OCI-LY1 (cell line): ENCODE measurements at regions not wholly inside any gene's neighbourhood (a gene's known extent, or its start where the extent isn't known, plus 50 kb on each side); places are given as distances from the start of the nearest gene placed in this dataset.

Experiments used
- H2AFZ ChIP-seq: fragments of 200-600 bp; sonication (generic), shearing (Covaris generic); 2 replicates; pipeline ENCODE4 v1.6.0; 2014; ENCODE audit warnings: antibody characterized with exemption, mild to moderate bottlenecking, low read length
- H3F3A ChIP-seq: fragments of 200-600 bp; sonication (generic), shearing (Covaris generic); 2 replicates; pipeline ENCODE4 v1.6.0; 2014; ENCODE audit warnings: mild to moderate bottlenecking, antibody characterized with exemption, low read length, moderate library complexity; ENCODE audit not compliant: insufficient read depth
- H3K27ac ChIP-seq: fragments of 200-600 bp; sonication (generic); 2 replicates; pipeline ENCODE4 v1.5.1; 2014; ENCODE audit warnings: low read length, mixed run types, mild to moderate bottlenecking, low read depth; ENCODE audit not compliant: poor library complexity, severe bottlenecking
- H3K27me3 ChIP-seq: fragments of 200-600 bp; sonication (generic); 2 replicates; pipeline ENCODE4 v1.6.0; 2014; ENCODE audit warnings: antibody characterized with exemption, mild to moderate bottlenecking, low read length, moderate library complexity; ENCODE audit not compliant: insufficient read depth
- H3K36me3 ChIP-seq: fragments of 200-600 bp; sonication (generic); 2 replicates; pipeline ENCODE4 v1.6.1; 2014; ENCODE audit warnings: mild to moderate bottlenecking, antibody characterized with exemption, low read length, moderate library complexity, mixed read lengths; ENCODE audit not compliant: insufficient read depth
- H3K4me1 ChIP-seq: fragments of 200-600 bp; sonication (generic); 2 replicates; pipeline ENCODE4 v1.5.1; 2014; ENCODE audit warnings: mild to moderate bottlenecking, low read length, moderate library complexity; ENCODE audit not compliant: insufficient read depth, severe bottlenecking
- H3K4me2 ChIP-seq: fragments of 200-600 bp; sonication (generic), shearing (Covaris generic); 2 replicates; pipeline ENCODE4 v1.6.1; 2014; ENCODE audit warnings: low read length
- H3K4me3 ChIP-seq: fragments of 200-600 bp; sonication (generic); 2 replicates; pipeline ENCODE4 v1.5.1; 2014; ENCODE audit warnings: low read length, low read depth, mild to moderate bottlenecking, mixed read lengths; ENCODE audit not compliant: poor library complexity, severe bottlenecking
- H3K79me2 ChIP-seq: fragments of 200-600 bp; shearing (Covaris generic); 2 replicates; pipeline ENCODE4 v1.6.1; 2016; ENCODE audit warnings: mixed run types, low read length, mixed read lengths; ENCODE audit not compliant: insufficient read depth
- H3K9ac ChIP-seq: fragments of 200-600 bp; sonication (generic), shearing (Covaris generic); 2 replicates; pipeline ENCODE4 v1.6.1; 2014; ENCODE audit warnings: mild to moderate bottlenecking, low read length, mixed read lengths
- H3K9me2 ChIP-seq: fragments of 200-600 bp; sonication (generic), shearing (Covaris generic); 2 replicates; pipeline ENCODE4 v1.6.1; 2014; ENCODE audit warnings: low read depth, mild to moderate bottlenecking, low read length, mixed read lengths
- H3K9me3 ChIP-seq: fragments of 200-600 bp; shearing (Covaris generic); 2 replicates; pipeline ENCODE4 v1.6.1; 2014; ENCODE audit warnings: low read length, mixed read lengths
- H4K20me1 ChIP-seq: fragments of 200-600 bp; sonication (generic), shearing (Covaris generic); 2 replicates; pipeline ENCODE4 v1.6.0; 2016; ENCODE audit warnings: mild to moderate bottlenecking, low read length; ENCODE audit not compliant: insufficient read depth
- EZH2 ChIP-seq: fragments of 200-600 bp; sonication (generic), shearing (Covaris generic); IDR thresholded peaks from 2 replicates; pipeline ENCODE4 v1.8.0; 2017; ENCODE audit warnings: borderline replicate concordance, mixed run types, mild to moderate bottlenecking, antibody characterized with exemption, low read length, moderate library complexity, mixed read lengths
- TF ChIP-seq, protein P1 (sequence below): fragments of 200-600 bp; sonication (generic), shearing (Covaris generic); IDR thresholded peaks from 2 replicates; pipeline ENCODE4 v1.5.1; 2017; ENCODE audit warnings: mild to moderate bottlenecking, antibody characterized with exemption, low read length, moderate library complexity, mixed read lengths

DNA sequence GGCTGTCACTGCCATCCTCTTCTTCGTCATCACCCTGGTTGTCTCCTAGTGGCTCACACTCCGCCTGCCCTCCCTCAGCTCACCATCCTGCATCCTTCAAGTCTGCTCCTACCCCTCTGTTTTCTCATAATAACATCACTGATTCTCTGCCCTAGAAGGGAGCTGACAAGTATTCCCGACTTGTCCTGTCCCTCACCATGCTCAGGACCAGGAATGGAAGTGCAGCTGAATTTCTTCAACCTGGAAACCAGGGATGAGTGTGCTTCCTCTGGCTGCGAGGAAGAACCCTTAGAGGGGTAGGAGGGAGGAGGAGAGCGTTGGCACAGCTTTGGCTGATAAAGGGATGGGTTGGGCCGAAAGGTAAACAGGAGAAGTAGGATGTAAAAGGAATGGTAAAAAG, 174.8 kb upstream of the GPR26 start:
- H3K9me2 ChIP-seq, result no peaks in the 10 kb centered on the region
- no peak overlapping the region for H3K4me2 ChIP-seq
- H3K79me2 ChIP-seq, result no peaks in the 10 kb centered on the region

DNA sequence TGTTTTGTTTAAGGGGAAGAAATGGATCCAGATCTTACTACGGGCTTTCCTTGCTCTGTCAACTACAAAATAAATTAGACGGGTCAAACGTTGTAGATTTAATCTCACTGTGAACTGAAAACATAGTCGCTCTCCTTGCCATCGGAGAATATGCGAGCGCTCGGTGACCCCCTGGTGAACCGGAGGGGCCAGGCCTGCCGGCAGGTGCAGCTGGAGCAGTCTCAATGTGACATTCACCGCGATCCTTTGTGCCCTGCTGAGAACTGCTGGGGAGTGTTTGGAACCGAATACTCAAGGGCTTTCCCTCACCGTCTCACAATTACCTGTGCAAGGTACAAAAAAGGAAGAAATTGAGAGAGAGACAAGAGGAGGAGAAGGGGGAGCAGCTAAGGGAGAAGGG, 174.1 kb upstream of the GPR26 start:
- TF ChIP-seq, protein P1, sequence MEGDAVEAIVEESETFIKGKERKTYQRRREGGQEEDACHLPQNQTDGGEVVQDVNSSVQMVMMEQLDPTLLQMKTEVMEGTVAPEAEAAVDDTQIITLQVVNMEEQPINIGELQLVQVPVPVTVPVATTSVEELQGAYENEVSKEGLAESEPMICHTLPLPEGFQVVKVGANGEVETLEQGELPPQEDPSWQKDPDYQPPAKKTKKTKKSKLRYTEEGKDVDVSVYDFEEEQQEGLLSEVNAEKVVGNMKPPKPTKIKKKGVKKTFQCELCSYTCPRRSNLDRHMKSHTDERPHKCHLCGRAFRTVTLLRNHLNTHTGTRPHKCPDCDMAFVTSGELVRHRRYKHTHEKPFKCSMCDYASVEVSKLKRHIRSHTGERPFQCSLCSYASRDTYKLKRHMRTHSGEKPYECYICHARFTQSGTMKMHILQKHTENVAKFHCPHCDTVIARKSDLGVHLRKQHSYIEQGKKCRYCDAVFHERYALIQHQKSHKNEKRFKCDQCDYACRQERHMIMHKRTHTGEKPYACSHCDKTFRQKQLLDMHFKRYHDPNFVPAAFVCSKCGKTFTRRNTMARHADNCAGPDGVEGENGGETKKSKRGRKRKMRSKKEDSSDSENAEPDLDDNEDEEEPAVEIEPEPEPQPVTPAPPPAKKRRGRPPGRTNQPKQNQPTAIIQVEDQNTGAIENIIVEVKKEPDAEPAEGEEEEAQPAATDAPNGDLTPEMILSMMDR, result no peak
- no peak for TF ChIP-seq EZH2
- H3K27ac ChIP-seq, result no peak overlapping the region
- H3K4me2 ChIP-seq, result no peak overlapping the region

More for the DNA sequence above, 174.8 kb upstream of the GPR26 start:
- Histone ChIP-seq H3K27me3 (no peaks in the 10 kb centered on the region), H3K4me3 (no peak overlapping the region), H3K9me3 (no peaks in the 10 kb centered on the region), H2AFZ (no peak overlapping the region), H4K20me1 (no peaks in the 10 kb centered on the region), H3K36me3 (no peaks in the 10 kb centered on the region), H3K9ac (no peak overlapping the region), H3K4me1 (no peaks in the 10 kb centered on the region), H3F3A (no peaks in the 10 kb centered on the region), H3K27ac (no peak overlapping the region)
- no peak for TF ChIP-seq EZH2
- TF ChIP-seq, protein P1, result no peak

DNA sequence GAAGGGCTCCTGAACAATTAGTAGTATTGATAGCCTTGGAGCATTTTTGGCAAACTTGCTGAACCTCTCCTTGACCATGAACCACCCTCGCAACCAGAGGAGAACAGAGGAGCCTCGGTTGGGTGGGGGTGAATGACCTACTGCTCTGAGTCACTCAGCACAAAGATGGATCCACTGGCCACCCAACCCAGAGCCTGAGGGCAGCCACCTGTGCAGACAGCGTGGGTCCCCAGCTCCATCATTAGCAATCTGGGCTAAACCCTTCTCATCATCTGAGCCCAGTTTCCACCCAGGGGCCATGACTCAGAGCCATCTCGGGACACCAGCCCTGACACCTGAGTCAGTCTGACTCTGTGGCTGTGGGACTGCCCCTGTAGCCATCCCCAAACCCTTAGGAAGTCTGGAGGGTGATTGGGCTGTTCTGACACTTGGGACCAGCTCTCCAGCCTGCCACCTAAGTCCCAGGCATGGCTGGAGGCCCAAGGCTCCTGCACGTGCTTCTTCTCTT, 171.8 kb upstream of the GPR26 start:
- Histone ChIP-seq H3F3A (no peaks in the 10 kb centered on the region), H3K9me3 (no peaks in the 10 kb centered on the region), H3K9ac (no peak overlapping the region), H3K27me3 (no peaks in the 10 kb centered on the region), H2AFZ (no peak overlapping the region), H4K20me1 (no peaks in the 10 kb centered on the region), H3K4me3 (no peak overlapping the region), H3K36me3 (no peaks in the 10 kb centered on the region), H3K4me1 (no peaks in the 10 kb centered on the region), H3K79me2 (no peaks in the 10 kb centered on the region), H3K4me2 (no peak overlapping the region), H3K9me2 (no peaks in the 10 kb centered on the region), H3K27ac (no peak overlapping the region)
- TF ChIP-seq, protein P1, result no peak
- TF ChIP-seq EZH2, result no peak

More for the DNA sequence above, 174.1 kb upstream of the GPR26 start:
- Histone ChIP-seq H3K9ac (no peak overlapping the region), H3K9me2 (no peaks in the 10 kb centered on the region), H2AFZ (no peak overlapping the region), H3K4me3 (no peak overlapping the region), H3K27me3 (no peaks in the 10 kb centered on the region), H4K20me1 (no peaks in the 10 kb centered on the region), H3K9me3 (no peaks in the 10 kb centered on the region), H3K4me1 (no peaks in the 10 kb centered on the region), H3K79me2 (no peaks in the 10 kb centered on the region), H3F3A (no peaks in the 10 kb centered on the region), H3K36me3 (no peaks in the 10 kb centered on the region)
